GM12878 (cell line): ENCODE measurements at regions not wholly inside any gene's neighbourhood (a gene's known extent, or its start where the extent isn't known, plus 50 kb on each side); places are given as distances from the start of the nearest gene placed in this dataset.

Experiments used
- ATAC-seq: fragments of 200-7000 bp; cut with Tn5 transposase; 3 replicates; pipeline ENCODE4 v1.9.1; 2020; ENCODE audit warnings: mild to moderate bottlenecking, moderate library complexity
- BruUV-seq: library from RNA; stranded (reverse); fragments of 400-500 nt; replicated peaks from 2 replicates; lab custom pipeline; 2021; lab: Mats Ljungman, UMichigan
- CTCF ChIA-PET: fragments of 300-600 bp; sonication (Branson Sonifier 250); formaldehyde crosslinking; extraction: SDS; loops from one replicate; lab custom pipeline; 2021; ENCODE audit warnings: inconsistent platforms; lab: Yijun Ruan, JAX
- POLR2A ChIA-PET: fragments of 350-600 bp; formaldehyde crosslinking; extraction: SDS; loops from one replicate; lab custom pipeline; 2021; ENCODE audit warnings: inconsistent platforms; lab: Charles Lee
- RAD21 ChIA-PET: fragments of 300-600 bp; sonication (Branson Sonifier 250); formaldehyde crosslinking; loops from one replicate; lab custom pipeline; 2023; ENCODE audit warnings: antibody characterized with exemption; ENCODE audit not compliant: unreplicated experiment; lab: Charles Lee
- SMC1A ChIA-PET: fragments of 300-600 bp; sonication (Branson Sonifier 250); formaldehyde crosslinking; loops from one replicate; lab custom pipeline; 2023; ENCODE audit not compliant: unreplicated experiment, uncharacterized antibody; lab: Charles Lee
- DNase-seq: peaks from one replicate; pipeline ENCODE4 v3.0.0-alpha.2; 2011; ENCODE audit warnings: low read depth, low spot score
- FAIRE-seq: peaks from 3 replicates; lab custom pipeline; 2011; peaks lifted over from hg19 to GRCh38; lab: Jason Lieb, UNC
- H2AFZ ChIP-seq: 2 replicates; pipeline ENCODE4 v1.6.0; 2011; ENCODE audit warnings: low read depth, low read length, control low read depth; ENCODE audit not compliant: control insufficient read depth
- H3K27ac ChIP-seq: 2 replicates; pipeline ENCODE4 v1.5.1; 2011; ENCODE audit warnings: control low read depth; ENCODE audit not compliant: control insufficient read depth, insufficient read depth
- H3K27me3 ChIP-seq, 2 experiments: replicated peaks in 1 of 2; 2 replicates each; pipeline versions ENCODE4 v1.6.0 to v1.6.1; 2011; ENCODE audit warnings: low read length in 1 of 2; ENCODE audit not compliant: control insufficient read depth in 2 of 2, insufficient read depth in 2 of 2
- H3K36me3 ChIP-seq, 2 experiments: 2 replicates each; pipeline ENCODE4 v1.5.1; 2011; ENCODE audit warnings: low read length in 1 of 2; ENCODE audit not compliant: control insufficient read depth in 2 of 2, insufficient read depth in 2 of 2
- H3K4me1 ChIP-seq: 2 replicates; pipeline ENCODE4 v1.6.1; 2011; ENCODE audit warnings: mild to moderate bottlenecking, low read length, moderate library complexity, mixed read lengths; ENCODE audit not compliant: control insufficient read depth, insufficient read depth
- H3K4me2 ChIP-seq: 2 replicates; pipeline ENCODE4 v1.6.0; 2011; ENCODE audit warnings: control low read depth; ENCODE audit not compliant: control insufficient read depth, insufficient read depth
- H3K4me3 ChIP-seq: fragments of 200-600 bp; sonication (generic); 2 replicates; pipeline ENCODE4 v1.5.1; 2016
- H3K79me2 ChIP-seq: 2 replicates; pipeline ENCODE4 v1.6.0; 2011; ENCODE audit warnings: low read length; ENCODE audit not compliant: control insufficient read depth, insufficient read depth
- H3K9ac ChIP-seq: 2 replicates; pipeline ENCODE4 v1.8.0; 2011; ENCODE audit warnings: low read length, control low read depth, mixed read lengths; ENCODE audit not compliant: control insufficient read depth, insufficient read depth
- H3K9me3 ChIP-seq: replicated peaks from 3 replicates; pipeline ENCODE4 v1.5.1; 2011; ENCODE audit warnings: mild to moderate bottlenecking, low read length; ENCODE audit not compliant: control insufficient read depth, insufficient read depth
- H4K20me1 ChIP-seq: 2 replicates; pipeline ENCODE4 v1.6.0; 2011; ENCODE audit not compliant: control insufficient read depth, insufficient read depth
- ATF7 ChIP-seq: fragments of 450-650 bp; IDR thresholded peaks from 2 replicates; pipeline ENCODE4 v1.6.1; 2016; ENCODE audit warnings: low read depth, mild to moderate bottlenecking
- CBFB ChIP-seq: IDR thresholded peaks from 2 replicates; pipeline ENCODE4 v1.6.1; 2016; ENCODE audit warnings: antibody characterized with exemption, low read depth
- CREB1 ChIP-seq: IDR thresholded peaks from 2 replicates; pipeline ENCODE4 v1.6.1; 2012; ENCODE audit warnings: low read depth, mild to moderate bottlenecking, inconsistent platforms
- ETV6 ChIP-seq, 2 experiments: fragments of 450-650 bp in 1 of 2; IDR thresholded peaks in 1 of 2; conservative IDR thresholded peaks in 1 of 2; 2 replicates each; pipeline ENCODE4 v1.6.1; 2014; ENCODE audit warnings: antibody characterized with exemption in 1 of 2, borderline replicate concordance in 1 of 2, low read depth in 1 of 2, mild to moderate bottlenecking in 1 of 2, moderate library complexity in 1 of 2
- GABPA ChIP-seq: IDR thresholded peaks from 2 replicates; pipeline ENCODE4 v1.6.1; 2014; ENCODE audit warnings: antibody characterized with exemption, low read depth, mild to moderate bottlenecking, inconsistent platforms
- NR2C2 ChIP-seq: IDR thresholded peaks from 2 replicates; pipeline ENCODE4 v1.6.1; 2011; ENCODE audit warnings: borderline replicate concordance, low read depth; ENCODE audit not compliant: control insufficient read depth, insufficient read length
- RBBP5 ChIP-seq: fragments of 200-600 bp; sonication (generic); conservative IDR thresholded peaks from 2 replicates; pipeline ENCODE4 v1.6.1; 2016
- RFX5 ChIP-seq: IDR thresholded peaks from 2 replicates; pipeline ENCODE4 v1.6.1; 2011; ENCODE audit warnings: low read depth, low read length, improper control_type of control experiment
- WGBS: methylation state at CpG from one replicate; pipeline ENCODE4 v1.1.6; 2016; ENCODE audit warnings: low lambda C conversion rate; ENCODE audit not compliant: insufficient replicate concordance, insufficient coverage; ENCODE audit errors: missing lambda C conversion rate; 5-methylcytosine and 5-hydroxymethylcytosine counted together
- in situ Hi-C: fragments of 300-500 bp; cut with MboI; formaldehyde crosslinking; loops from 9 replicates; pipeline ENCODE4 v1.14.3; 2018; ENCODE audit warnings: mixed read lengths
- intact Hi-C: fragments of 100-400 bp; cut with micrococcal nuclease; formaldehyde crosslinking; loops from one replicate; pipeline ENCODE4 v1.14.2; 2022; ENCODE audit not compliant: unreplicated experiment
- TF ChIP-seq, protein P1 (sequence below): fragments of 150-350 bp; IDR thresholded peaks from 2 replicates; pipeline ENCODE4 v1.6.1; 2014; ENCODE audit warnings: mild to moderate bottlenecking, low read depth, low read length
- TF ChIP-seq, protein P2 (sequence below): IDR thresholded peaks from 2 replicates; pipeline ENCODE4 v1.6.1; 2011; ENCODE audit warnings: borderline replicate concordance, low read depth, mild to moderate bottlenecking, moderate library complexity, mixed read lengths, low read length; ENCODE audit not compliant: insufficient read depth; ENCODE audit errors: extremely low read length

DNA sequence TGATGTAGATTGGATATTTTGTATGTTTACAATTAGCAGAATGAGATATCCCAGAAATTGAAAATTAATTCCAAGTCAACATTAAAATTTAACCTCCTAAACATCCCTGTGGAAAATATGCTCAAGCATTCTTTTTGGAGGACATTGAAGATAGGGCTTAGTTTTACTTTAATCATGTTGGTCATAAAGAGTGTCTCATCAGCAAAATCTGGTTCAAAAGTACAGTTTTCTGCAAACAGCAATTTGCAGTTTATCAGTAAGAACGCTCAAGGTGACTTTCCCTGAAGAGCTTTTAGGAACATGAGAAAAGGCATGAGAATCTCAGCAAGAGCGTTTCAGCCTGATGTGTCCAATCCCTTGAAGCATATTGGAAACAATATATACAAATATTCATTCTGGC is 889.8 kb downstream of the CENPC start:
- no peaks in the 10 kb centered on the region for H3K36me3 ChIP-seq
- DNase-seq (no peak), FAIRE-seq (no peak)
- in situ Hi-C loops (no loop called here), intact Hi-C loops (no loop called here)
- H3K9me3 ChIP-seq, result no peaks in the 10 kb centered on the region
- RAD21 ChIA-PET, result no interaction called here
- POLR2A ChIA-PET, result no interaction called here
- H4K20me1 ChIP-seq, result no peaks in the 10 kb centered on the region
- SMC1A ChIA-PET, result interaction anchor here (1.8 kb wide), 1 partner anchor 13 kb away, joined by 4 read pairs; no protein-coding TSS in a partner anchor
- H3K4me3 ChIP-seq, result no peak overlapping the region
- H3K4me2 ChIP-seq, result no peak overlapping the region
- H3K9ac ChIP-seq, result no peak overlapping the region
- WGBS, result 12% methylated on average over 2 of the region's 2 CpGs
- TF ChIP-seq CREB1 (no peak), ATF7 (no peak), NR2C2 (no peak), RFX5 (no peak), GABPA (no peak), ETV6 (conservative IDR thresholded peaks at IDR 0.05 in 1 of 2, IDR thresholded peaks at IDR 0.05 in 1 of 2; ENCODE audit: borderline replicate concordance in 1 of 2, low read depth in 1 of 2) (no peak), RBBP5 (no peak), CBFB (no peak)
- TF ChIP-seq, protein P1, sequence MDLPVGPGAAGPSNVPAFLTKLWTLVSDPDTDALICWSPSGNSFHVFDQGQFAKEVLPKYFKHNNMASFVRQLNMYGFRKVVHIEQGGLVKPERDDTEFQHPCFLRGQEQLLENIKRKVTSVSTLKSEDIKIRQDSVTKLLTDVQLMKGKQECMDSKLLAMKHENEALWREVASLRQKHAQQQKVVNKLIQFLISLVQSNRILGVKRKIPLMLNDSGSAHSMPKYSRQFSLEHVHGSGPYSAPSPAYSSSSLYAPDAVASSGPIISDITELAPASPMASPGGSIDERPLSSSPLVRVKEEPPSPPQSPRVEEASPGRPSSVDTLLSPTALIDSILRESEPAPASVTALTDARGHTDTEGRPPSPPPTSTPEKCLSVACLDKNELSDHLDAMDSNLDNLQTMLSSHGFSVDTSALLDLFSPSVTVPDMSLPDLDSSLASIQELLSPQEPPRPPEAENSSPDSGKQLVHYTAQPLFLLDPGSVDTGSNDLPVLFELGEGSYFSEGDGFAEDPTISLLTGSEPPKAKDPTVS, result no peak
- TF ChIP-seq, protein P2, sequence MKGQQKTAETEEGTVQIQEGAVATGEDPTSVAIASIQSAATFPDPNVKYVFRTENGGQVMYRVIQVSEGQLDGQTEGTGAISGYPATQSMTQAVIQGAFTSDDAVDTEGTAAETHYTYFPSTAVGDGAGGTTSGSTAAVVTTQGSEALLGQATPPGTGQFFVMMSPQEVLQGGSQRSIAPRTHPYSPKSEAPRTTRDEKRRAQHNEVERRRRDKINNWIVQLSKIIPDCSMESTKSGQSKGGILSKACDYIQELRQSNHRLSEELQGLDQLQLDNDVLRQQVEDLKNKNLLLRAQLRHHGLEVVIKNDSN, result no peak
- TF ChIP-seq, all 136 proteins: peak for 0
- BruUV-seq, result no TSS peak
- Histone ChIP-seq H3K27me3 (no peaks in the 10 kb centered on the region), H3K27ac (no peak overlapping the region), H3K4me1 (no peaks in the 10 kb centered on the region), H2AFZ (no peak overlapping the region), H3K79me2 (no peaks in the 10 kb centered on the region)
- ATAC-seq, result no peak
- CTCF ChIA-PET, result no interaction called here
